ENCODE measurements at regions not wholly inside any gene's neighbourhood (a gene's known extent, or its start where the extent isn't known, plus 50 kb on each side); places are given as distances from the start of the nearest gene placed in this dataset.

DNA sequence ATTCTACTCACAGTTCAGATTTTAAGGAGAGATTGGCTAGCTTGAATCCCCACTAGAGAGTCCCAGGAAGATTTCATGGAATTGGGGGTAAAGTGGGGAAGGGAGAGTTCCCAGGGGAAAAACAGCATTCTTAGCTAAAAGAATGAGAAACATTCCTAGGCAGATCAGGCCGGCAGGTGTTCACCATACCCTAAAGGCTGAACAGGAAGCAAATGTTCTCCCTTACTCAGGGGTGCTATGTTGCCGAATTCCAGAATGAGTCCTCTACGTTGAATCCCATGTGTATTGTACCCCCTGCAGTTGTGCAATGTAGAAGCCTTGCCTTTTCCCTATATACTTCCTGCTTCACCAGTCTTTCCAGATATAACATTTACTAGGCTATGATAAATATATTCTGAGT, 135.2 kb upstream of the NCAM1 start:
- H3K9me3 ChIP-seq (ENCODE audit: control insufficient read depth, insufficient read depth, low read length) = no peaks in the 10 kb centered on the region
- H3K9ac ChIP-seq (ENCODE audit: low read depth, low read length) = no peak overlapping the region
- ChIA-PET POLR2A (ENCODE audit: unreplicated experiment) (no interaction called here), CTCF (no interaction called here)
- no peak overlapping the region for H4K5ac ChIP-seq (ENCODE audit: low read depth, low read length)
- no peak overlapping the region for H2AK5ac ChIP-seq (ENCODE audit: low read depth, low read length)
- H3K4me2 ChIP-seq (ENCODE audit: low read depth, low read length) = no peak overlapping the region
- no peak overlapping the region for H2BK120ac ChIP-seq (ENCODE audit: low read depth, low read length)
- H3K18ac ChIP-seq (ENCODE audit: low read depth, low read length) = no peak overlapping the region
- ATAC-seq (ENCODE audit: low read depth) = no peak
- H2AFZ ChIP-seq (replicated peaks; ENCODE audit: low read length, poor library complexity) = no peak overlapping the region
- no peak overlapping the region for H2BK15ac ChIP-seq (ENCODE audit: low read depth, low read length)
- no peak overlapping the region for H3K56ac ChIP-seq (ENCODE audit: extremely low read depth, insufficient read depth, low read length)
- no peak overlapping the region for H3K14ac ChIP-seq (replicated peaks; ENCODE audit: low read depth, low read length)
- no peak overlapping the region for H3K23ac ChIP-seq (ENCODE audit: low read depth, low read length)
- H3K4me3 ChIP-seq (ENCODE audit: insufficient read depth, low read depth, low read length) = no peak overlapping the region
- H2BK5ac ChIP-seq (ENCODE audit: low read depth, low read length, poor library complexity, severe bottlenecking) = no peak overlapping the region
- no peaks in the 10 kb centered on the region for H3K79me1 ChIP-seq (ENCODE audit: low read depth in 1 of 2, low read length in 2 of 2)
- intact Hi-C loops (cut with micrococcal nuclease) = no loop called here
- no CpG with 5 or more reads among the region's 3 CpGs for WGBS, 2 experiments (ENCODE audit: extremely low coverage in 2 of 2, insufficient read length in 1 of 2)
- H3K36me3 ChIP-seq (ENCODE audit: control insufficient read depth, insufficient read depth, low read length) = no peaks in the 10 kb centered on the region
- DNase-seq = no peak
- no TSS peak for BruUV-seq (replicated peaks)
- H4K91ac ChIP-seq (ENCODE audit: insufficient read depth, low read depth, low read length) = no peak overlapping the region
- in situ Hi-C loops (cut with MboI; ENCODE audit: low sequenced_read_pairs) = no loop called here
- H4K8ac ChIP-seq (ENCODE audit: low read depth in 2 of 2, low read length in 2 of 2) = no peak overlapping the region
- H3K4me1 ChIP-seq (ENCODE audit: control insufficient read depth, insufficient read depth, low read length) = no peaks in the 10 kb centered on the region
- no peaks in the 10 kb centered on the region for H3K9me1 ChIP-seq (ENCODE audit: insufficient read depth, low read length)
- TF ChIP-seq MXI1 (IDR thresholded peaks at IDR 0.05; ENCODE audit: borderline replicate concordance, low read depth, low read length) = no peak
- TF ChIP-seq CHD1 (IDR thresholded peaks at IDR 0.05; ENCODE audit: low read depth, low read length) = no peak
- TF ChIP-seq RCOR1 (IDR thresholded peaks at IDR 0.05; ENCODE audit: insufficient replicate concordance, low read length) = no peak
- TF ChIP-seq, protein P1, sequence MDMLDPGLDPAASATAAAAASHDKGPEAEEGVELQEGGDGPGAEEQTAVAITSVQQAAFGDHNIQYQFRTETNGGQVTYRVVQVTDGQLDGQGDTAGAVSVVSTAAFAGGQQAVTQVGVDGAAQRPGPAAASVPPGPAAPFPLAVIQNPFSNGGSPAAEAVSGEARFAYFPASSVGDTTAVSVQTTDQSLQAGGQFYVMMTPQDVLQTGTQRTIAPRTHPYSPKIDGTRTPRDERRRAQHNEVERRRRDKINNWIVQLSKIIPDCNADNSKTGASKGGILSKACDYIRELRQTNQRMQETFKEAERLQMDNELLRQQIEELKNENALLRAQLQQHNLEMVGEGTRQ (IDR thresholded peaks at IDR 0.05; ENCODE audit: low read depth, low read length) = no peak
- no peak for TF ChIP-seq POLR2A (IDR thresholded peaks at IDR 0.05; ENCODE audit: low read depth, low read length)
- TF ChIP-seq NFE2L2 (IDR thresholded peaks at IDR 0.05; ENCODE audit: low read depth, low read length) = no peak
- no peak for TF ChIP-seq FOS (IDR thresholded peaks at IDR 0.05; ENCODE audit: low read depth, low read length)
- TF ChIP-seq, protein P2, sequence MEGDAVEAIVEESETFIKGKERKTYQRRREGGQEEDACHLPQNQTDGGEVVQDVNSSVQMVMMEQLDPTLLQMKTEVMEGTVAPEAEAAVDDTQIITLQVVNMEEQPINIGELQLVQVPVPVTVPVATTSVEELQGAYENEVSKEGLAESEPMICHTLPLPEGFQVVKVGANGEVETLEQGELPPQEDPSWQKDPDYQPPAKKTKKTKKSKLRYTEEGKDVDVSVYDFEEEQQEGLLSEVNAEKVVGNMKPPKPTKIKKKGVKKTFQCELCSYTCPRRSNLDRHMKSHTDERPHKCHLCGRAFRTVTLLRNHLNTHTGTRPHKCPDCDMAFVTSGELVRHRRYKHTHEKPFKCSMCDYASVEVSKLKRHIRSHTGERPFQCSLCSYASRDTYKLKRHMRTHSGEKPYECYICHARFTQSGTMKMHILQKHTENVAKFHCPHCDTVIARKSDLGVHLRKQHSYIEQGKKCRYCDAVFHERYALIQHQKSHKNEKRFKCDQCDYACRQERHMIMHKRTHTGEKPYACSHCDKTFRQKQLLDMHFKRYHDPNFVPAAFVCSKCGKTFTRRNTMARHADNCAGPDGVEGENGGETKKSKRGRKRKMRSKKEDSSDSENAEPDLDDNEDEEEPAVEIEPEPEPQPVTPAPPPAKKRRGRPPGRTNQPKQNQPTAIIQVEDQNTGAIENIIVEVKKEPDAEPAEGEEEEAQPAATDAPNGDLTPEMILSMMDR (conservative IDR thresholded peaks at IDR 0.05; ENCODE audit: low read depth, low read length) = no peak
- TF ChIP-seq SMC3 (IDR thresholded peaks at IDR 0.05; ENCODE audit: low read depth, low read length) = no peak
- TF ChIP-seq MAZ (IDR thresholded peaks at IDR 0.05; ENCODE audit: borderline replicate concordance, low read depth, low read length) = no peak
- TF ChIP-seq CEBPB (IDR thresholded peaks at IDR 0.05; ENCODE audit: low read depth, low read length) = no peak
- TF ChIP-seq, protein P3, sequence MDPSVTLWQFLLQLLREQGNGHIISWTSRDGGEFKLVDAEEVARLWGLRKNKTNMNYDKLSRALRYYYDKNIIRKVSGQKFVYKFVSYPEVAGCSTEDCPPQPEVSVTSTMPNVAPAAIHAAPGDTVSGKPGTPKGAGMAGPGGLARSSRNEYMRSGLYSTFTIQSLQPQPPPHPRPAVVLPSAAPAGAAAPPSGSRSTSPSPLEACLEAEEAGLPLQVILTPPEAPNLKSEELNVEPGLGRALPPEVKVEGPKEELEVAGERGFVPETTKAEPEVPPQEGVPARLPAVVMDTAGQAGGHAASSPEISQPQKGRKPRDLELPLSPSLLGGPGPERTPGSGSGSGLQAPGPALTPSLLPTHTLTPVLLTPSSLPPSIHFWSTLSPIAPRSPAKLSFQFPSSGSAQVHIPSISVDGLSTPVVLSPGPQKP (IDR thresholded peaks at IDR 0.05; ENCODE audit: borderline replicate concordance, low read depth, low read length) = no peak
- TF ChIP-seq RFX5 (IDR thresholded peaks at IDR 0.05; ENCODE audit: low read depth, low read length) = no peak
- TF ChIP-seq BHLHE40 (IDR thresholded peaks at IDR 0.05; ENCODE audit: low read depth, low read length) = no peak
- H3K27ac ChIP-seq (ENCODE audit: insufficient read depth, low read length) = no peak overlapping the region
- H2AK9ac ChIP-seq (replicated peaks; ENCODE audit: low read depth, low read length, poor library complexity) = no peak overlapping the region
- no peak overlapping the region for H2BK20ac ChIP-seq (ENCODE audit: low read depth, low read length)
- H3K4ac ChIP-seq (ENCODE audit: low read depth, low read length) = no peak overlapping the region
- H3K27me3 ChIP-seq (ENCODE audit: control insufficient read depth, insufficient read depth, low read length) = no peaks in the 10 kb centered on the region
- dilution Hi-C loops (cut with HindIII; ENCODE audit: low sequenced_read_pairs, unreplicated experiment) = no loop called here
- no peaks in the 10 kb centered on the region for H4K20me1 ChIP-seq (ENCODE audit: insufficient read depth, low read length)
